ENCODE measurements at regions not wholly inside any gene's neighbourhood (a gene's known extent, or its start where the extent isn't known, plus 50 kb on each side); places are given as distances from the start of the nearest gene placed in this dataset.

DNA sequence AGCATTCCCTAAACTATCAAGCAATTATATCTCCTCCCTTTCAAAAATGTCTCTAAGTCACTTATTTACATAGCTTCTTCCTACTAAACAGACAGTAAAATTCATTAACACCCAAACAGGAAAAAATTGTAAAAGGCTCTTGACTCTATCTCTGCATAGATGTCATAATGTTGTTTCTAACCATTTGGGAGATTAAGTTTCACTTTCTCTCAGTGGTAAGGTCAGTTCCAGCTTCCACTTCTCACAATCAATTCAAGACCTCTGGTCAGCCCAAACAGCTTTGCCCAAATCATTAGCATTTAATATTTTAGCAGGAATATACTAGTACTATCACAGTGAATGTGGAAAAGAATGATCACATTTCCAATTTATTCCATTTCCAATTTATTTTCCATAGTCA, 374.3 kb upstream of the MC4R start:
- ATAC-seq (no peak), DNase-seq (no peak)
- H3K36me3 ChIP-seq = no peaks in the 10 kb centered on the region
- intact Hi-C loops (cut with DNase I) = no loop called here
- no peaks in the 10 kb centered on the region for H3K4me1 ChIP-seq
- no peaks in the 10 kb centered on the region for H3K27me3 ChIP-seq
- TF ChIP-seq, protein P1, sequence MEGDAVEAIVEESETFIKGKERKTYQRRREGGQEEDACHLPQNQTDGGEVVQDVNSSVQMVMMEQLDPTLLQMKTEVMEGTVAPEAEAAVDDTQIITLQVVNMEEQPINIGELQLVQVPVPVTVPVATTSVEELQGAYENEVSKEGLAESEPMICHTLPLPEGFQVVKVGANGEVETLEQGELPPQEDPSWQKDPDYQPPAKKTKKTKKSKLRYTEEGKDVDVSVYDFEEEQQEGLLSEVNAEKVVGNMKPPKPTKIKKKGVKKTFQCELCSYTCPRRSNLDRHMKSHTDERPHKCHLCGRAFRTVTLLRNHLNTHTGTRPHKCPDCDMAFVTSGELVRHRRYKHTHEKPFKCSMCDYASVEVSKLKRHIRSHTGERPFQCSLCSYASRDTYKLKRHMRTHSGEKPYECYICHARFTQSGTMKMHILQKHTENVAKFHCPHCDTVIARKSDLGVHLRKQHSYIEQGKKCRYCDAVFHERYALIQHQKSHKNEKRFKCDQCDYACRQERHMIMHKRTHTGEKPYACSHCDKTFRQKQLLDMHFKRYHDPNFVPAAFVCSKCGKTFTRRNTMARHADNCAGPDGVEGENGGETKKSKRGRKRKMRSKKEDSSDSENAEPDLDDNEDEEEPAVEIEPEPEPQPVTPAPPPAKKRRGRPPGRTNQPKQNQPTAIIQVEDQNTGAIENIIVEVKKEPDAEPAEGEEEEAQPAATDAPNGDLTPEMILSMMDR (IDR thresholded peaks at IDR 0.05) = no peak
- TF ChIP-seq POLR2A (IDR thresholded peaks at IDR 0.05) = no peak
- H3K4me3 ChIP-seq = no peak overlapping the region
- no peak overlapping the region for H3K27ac ChIP-seq
- no peaks in the 10 kb centered on the region for H3K9me3 ChIP-seq

DNA sequence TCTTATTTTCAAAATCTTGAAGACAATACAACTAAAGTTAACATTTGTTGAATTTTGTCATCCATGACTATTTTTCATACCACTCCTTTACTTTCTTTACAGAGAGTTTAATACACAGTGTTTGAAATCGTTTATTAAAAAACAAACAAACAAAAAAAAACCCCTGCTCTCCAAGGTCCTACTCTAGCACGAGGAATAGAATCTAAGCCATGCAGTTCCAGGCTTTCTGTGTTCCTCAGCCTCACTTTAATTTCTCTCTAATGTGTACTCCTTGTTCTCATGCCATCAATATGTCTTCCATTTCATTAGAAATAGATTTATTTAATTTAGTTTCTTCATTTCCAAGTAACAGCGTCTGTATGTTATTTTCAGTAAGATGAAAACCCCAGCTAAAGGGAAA, 381.2 kb upstream of the MC4R start:
- Histone ChIP-seq H3K9me3 (no peaks in the 10 kb centered on the region), H3K4me3 (no peak overlapping the region), H3K4me1 (no peaks in the 10 kb centered on the region), H3K36me3 (no peaks in the 10 kb centered on the region), H3K27me3 (no peaks in the 10 kb centered on the region), H3K27ac (no peak overlapping the region)
- 19% methylated on average over 3 of the region's 3 CpGs for WGBS (ENCODE audit: insufficient coverage, low coverage, low lambda C conversion rate, missing lambda C conversion rate)
- TF ChIP-seq, protein P1 (IDR thresholded peaks at IDR 0.05) = no peak
- no peak for TF ChIP-seq POLR2A (IDR thresholded peaks at IDR 0.05)
- DNase-seq = no peak
- intact Hi-C loops (cut with DNase I) = no loop called here
- ATAC-seq = no peak

DNA sequence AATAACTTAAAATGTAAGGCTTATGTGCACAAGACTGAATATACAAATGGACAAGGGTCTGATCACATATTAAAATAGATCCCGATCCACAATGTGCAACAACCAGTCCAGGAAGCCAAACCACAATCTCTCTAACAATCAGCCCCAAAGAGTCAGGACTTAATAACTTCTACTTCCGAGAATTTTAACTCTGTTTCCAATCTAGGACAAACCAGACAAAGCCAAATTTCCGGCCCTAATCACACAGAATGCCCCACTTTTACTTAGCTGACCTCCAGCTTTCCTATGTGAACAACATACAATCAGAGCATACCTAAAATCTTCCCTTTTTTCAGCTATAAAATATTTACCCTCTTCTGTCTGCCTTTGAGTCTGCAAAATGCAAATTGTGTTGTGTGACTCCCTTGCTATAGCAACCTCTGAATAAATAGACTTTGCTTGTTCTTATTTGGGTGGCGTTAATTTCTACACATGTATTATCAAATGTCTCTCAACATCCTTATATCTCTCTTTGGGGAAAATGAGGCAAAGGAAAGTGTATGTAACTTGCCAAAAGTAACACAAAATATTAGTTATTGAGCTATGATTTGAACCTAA, 381.9 kb upstream of the MC4R start:
- TF ChIP-seq, protein P1 (IDR thresholded peaks at IDR 0.05) = no peak
- TF ChIP-seq POLR2A (IDR thresholded peaks at IDR 0.05) = no peak
- H3K9me3 ChIP-seq = no peaks in the 10 kb centered on the region
- 22% methylated on average over 4 of the region's 4 CpGs for WGBS (ENCODE audit: insufficient coverage, low coverage, low lambda C conversion rate, missing lambda C conversion rate)
- ATAC-seq (no peak), DNase-seq (no peak)
- H3K27ac ChIP-seq = no peak overlapping the region
- intact Hi-C loops (cut with DNase I) = no loop called here
- H3K4me1 ChIP-seq = no peaks in the 10 kb centered on the region
- H3K36me3 ChIP-seq = no peaks in the 10 kb centered on the region
- H3K27me3 ChIP-seq = no peaks in the 10 kb centered on the region
- no peak overlapping the region for H3K4me3 ChIP-seq

DNA sequence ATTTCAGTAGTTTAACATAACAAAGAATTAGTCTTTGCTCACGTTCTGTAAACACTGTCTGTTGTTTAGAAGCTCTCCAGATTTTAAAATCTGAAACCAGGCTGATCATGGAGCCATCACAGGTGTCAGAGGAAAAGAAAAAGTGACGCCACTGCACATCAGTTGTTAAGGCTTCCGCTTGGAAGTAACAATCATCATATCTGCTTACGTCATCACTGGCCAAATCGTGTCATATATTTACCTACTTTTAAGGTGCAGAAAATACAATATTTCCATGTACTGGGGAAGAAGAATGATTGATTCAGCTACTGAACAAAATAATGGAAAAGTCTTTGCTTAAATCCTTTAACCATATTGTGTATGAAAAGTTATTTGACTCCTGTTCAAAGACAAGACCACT, 382.6 kb upstream of the MC4R start:
- no peak overlapping the region for H3K27ac ChIP-seq
- intact Hi-C loops (cut with DNase I) = no loop called here
- WGBS (ENCODE audit: insufficient coverage, low coverage, low lambda C conversion rate, missing lambda C conversion rate) = 48% methylated on average over 5 of the region's 5 CpGs

More for the DNA sequence above, 382.6 kb upstream of the MC4R start:
- no peak for TF ChIP-seq POLR2A (IDR thresholded peaks at IDR 0.05)
- TF ChIP-seq, protein P1 (IDR thresholded peaks at IDR 0.05) = no peak
- no peak for ATAC-seq
- no peaks in the 10 kb centered on the region for H3K36me3 ChIP-seq
- no peak for DNase-seq
- H3K4me1 ChIP-seq = no peaks in the 10 kb centered on the region
- no peaks in the 10 kb centered on the region for H3K9me3 ChIP-seq
- no peak overlapping the region for H3K4me3 ChIP-seq
- no peaks in the 10 kb centered on the region for H3K27me3 ChIP-seq
